Activated CD8-positive, alpha-beta T cell treated with anti-CD3 and anti-CD28 coated beads, Interleukin-2, amount 10 ng/mL, durations not matched to agents 7 days and 5 days (primary cell): ENCODE measurements at regions not wholly inside any gene's neighbourhood (a gene's known extent, or its start where the extent isn't known, plus 50 kb on each side); places are given as distances from the start of the nearest gene placed in this dataset.
"Not testable (repeated sequence)": the region's sequence is repeated elsewhere in the genome, so short reads cannot be mapped to it uniquely, and the experiment has no call there.

ENCODE experiments used
- ATAC-seq: fragments of 150-1000 bp; cut with Tn5 transposase; one replicate; pipeline ENCODE4 v1.10.0; 2021; ENCODE audit warnings: moderate library complexity
- CTCF ChIA-PET: fragments of 350-600 bp; sonication (Branson Sonifier 250); formaldehyde crosslinking; loops from one replicate; lab custom pipeline; 2021; ENCODE audit warnings: antibody characterized with exemption; lab: Charles Lee
- POLR2A ChIA-PET: fragments of 350-600 bp; sonication (Branson Sonifier 250); formaldehyde crosslinking; loops from one replicate; lab custom pipeline; 2021; ENCODE audit warnings: antibody characterized with exemption; lab: Charles Lee
- DNase-seq: peaks from one replicate; pipeline ENCODE4 v3.0.0-alpha.2; 2020
- H3K27ac Mint-ChIP-seq: one replicate; pipeline ENCODE4 v1.8.0; 2021; ENCODE audit warnings: mild to moderate bottlenecking, mixed read lengths
- H3K27me3 Mint-ChIP-seq: one replicate; pipeline ENCODE4 v1.8.0; 2021; ENCODE audit warnings: low read depth, mixed read lengths
- H3K36me3 Mint-ChIP-seq: one replicate; pipeline ENCODE4 v1.8.0; 2021; ENCODE audit warnings: low read depth, mixed read lengths
- H3K4me1 Mint-ChIP-seq: one replicate; pipeline ENCODE4 v1.8.0; 2021; ENCODE audit warnings: low read depth, mixed read lengths
- H3K4me3 Mint-ChIP-seq: one replicate; pipeline ENCODE4 v1.8.0; 2021; ENCODE audit warnings: mild to moderate bottlenecking, mixed read lengths
- H3K9me3 Mint-ChIP-seq: one replicate; pipeline ENCODE4 v1.8.0; 2022; ENCODE audit warnings: mixed read lengths; ENCODE audit not compliant: insufficient read depth

DNA sequence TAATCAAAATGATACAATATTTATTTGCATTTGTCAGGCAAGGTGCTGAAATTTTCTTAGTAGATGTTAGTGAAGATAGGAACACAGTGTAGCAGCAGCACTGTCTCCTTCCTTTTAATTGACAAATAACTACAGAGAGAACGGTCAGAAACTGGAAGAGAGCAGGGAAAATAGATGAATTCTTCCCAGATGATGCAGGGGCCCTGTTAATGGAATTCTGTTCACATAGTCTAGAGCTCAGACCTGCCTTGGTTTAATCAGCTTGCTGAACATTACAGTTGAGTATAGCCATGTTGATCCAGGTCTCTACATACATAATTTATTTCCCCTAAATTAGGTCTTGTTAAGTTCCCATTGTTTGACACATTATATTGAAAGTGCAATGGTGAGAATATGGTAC is 127.4 kb downstream of the SLC17A6 start:
- no peak for ATAC-seq
- Mint-ChIP-seq H3K4me3 (no peak overlapping the region), H3K9me3 (no peaks in the 10 kb centered on the region), H3K4me1 (no peaks in the 10 kb centered on the region), H3K36me3 (no peaks in the 10 kb centered on the region), H3K27ac (no peak overlapping the region), H3K27me3 (no peaks in the 10 kb centered on the region)
- POLR2A ChIA-PET, result no interaction called here
- CTCF ChIA-PET, result no interaction called here
- no peak for DNase-seq

DNA sequence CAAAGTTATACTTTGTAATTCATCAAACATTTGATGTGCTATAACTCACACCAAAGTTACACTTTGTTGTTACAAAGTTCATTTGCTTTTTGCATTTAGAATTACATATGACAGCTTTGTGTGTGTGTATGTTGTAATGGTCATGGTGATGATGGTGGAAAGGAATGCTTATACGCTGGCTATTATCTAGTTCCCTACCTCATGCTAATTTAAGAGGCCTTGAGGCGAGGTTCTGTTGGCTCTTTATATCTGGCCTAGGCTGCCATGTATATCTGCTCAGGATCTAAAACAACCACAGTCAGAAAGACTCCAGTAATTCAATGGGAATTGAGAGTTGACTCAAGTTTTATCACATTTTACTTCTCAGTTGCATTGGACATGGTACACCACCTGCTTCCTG is 123.4 kb downstream of the SLC17A6 start:
- no peaks in the 10 kb centered on the region for H3K9me3 Mint-ChIP-seq
- ChIA-PET CTCF (no interaction called here), POLR2A (no interaction called here)
- H3K4me3 Mint-ChIP-seq, result no peak overlapping the region
- ATAC-seq (no peak), DNase-seq (no peak)
- H3K36me3 Mint-ChIP-seq, result no peaks in the 10 kb centered on the region
- H3K27ac Mint-ChIP-seq, result no peak overlapping the region
- no peaks in the 10 kb centered on the region for H3K4me1 Mint-ChIP-seq
- H3K27me3 Mint-ChIP-seq, result peaks cover 3% of the 10 kb centered on the region

DNA sequence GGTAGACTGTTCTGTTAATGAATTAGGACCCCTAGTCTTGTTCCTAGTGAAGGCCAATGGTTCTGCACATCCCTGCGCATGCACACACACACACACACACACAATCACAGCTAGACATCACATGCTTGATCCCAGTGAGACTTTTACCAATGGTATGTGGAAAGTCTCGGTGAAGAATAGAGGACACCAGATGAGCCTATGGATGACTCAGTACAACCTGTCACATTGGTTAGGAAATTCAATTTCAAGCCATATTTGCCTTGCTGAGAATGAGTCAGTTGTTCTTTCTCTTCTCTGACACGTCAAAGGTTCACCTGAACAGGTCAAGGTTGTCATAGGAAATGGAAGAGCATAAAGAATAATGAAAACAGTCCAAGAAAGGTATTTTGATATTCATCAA is 122.0 kb downstream of the SLC17A6 start:
- DNase-seq (no peak), ATAC-seq (no peak)
- Mint-ChIP-seq H3K27ac (no peak overlapping the region), H3K9me3 (no peaks in the 10 kb centered on the region), H3K4me1 (no peaks in the 10 kb centered on the region), H3K36me3 (no peaks in the 10 kb centered on the region), H3K4me3 (no peak overlapping the region), H3K27me3 (peaks cover 3% of the 10 kb centered on the region)
- ChIA-PET CTCF (no interaction called here), POLR2A (no interaction called here)

DNA sequence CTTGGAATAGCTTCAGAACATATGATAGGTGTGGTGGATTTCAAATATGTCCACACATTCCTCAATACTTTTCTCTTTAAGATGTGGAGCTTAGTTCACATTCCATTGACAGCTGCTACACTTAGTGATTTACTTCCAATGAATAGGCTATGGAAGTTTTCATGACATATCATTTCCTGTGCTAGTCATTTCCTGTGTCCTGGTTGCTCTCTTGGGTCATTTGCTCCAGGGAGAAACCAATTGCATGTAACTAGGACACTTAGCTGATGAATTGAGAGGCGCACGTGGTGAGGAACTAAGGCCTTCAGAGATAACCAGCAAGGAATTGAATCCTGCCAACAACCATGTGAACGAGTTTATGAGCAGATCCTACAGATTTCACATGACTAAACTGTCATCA is 120.9 kb downstream of the SLC17A6 start:
- Mint-ChIP-seq H3K4me3 (no peak overlapping the region), H3K27me3 (peaks cover 3% of the 10 kb centered on the region), H3K36me3 (no peaks in the 10 kb centered on the region), H3K9me3 (no peaks in the 10 kb centered on the region), H3K27ac (no peak overlapping the region), H3K4me1 (no peaks in the 10 kb centered on the region)
- no peak for ATAC-seq
- DNase-seq, result no peak
- ChIA-PET CTCF (no interaction called here), POLR2A (no interaction called here)

DNA sequence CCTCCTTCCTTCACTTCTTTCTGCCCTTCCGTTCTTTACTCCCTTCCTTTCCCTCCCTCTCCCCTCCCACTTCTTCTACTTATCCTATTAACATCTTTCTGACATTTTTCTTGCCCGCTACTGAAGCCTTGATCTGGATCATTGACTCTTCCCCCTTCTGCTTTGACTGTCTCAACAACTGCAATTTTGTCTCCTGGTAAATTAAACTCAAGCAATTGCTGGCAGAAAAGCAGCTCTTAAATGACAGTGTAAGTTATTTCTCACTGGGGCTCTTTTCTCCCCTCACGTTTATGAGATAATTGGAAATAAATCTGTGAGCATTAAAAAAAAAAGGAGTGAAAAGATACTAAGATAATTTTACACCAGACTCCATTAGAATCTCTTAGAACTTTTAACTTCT is 120.0 kb downstream of the SLC17A6 start:
- ChIA-PET CTCF (no interaction called here), POLR2A (no interaction called here)
- peaks cover 3% of the 10 kb centered on the region for H3K27me3 Mint-ChIP-seq
- H3K4me1 Mint-ChIP-seq, result no peaks in the 10 kb centered on the region
- H3K27ac Mint-ChIP-seq, result no peak overlapping the region
- H3K36me3 Mint-ChIP-seq, result no peaks in the 10 kb centered on the region
- H3K9me3 Mint-ChIP-seq, result no peaks in the 10 kb centered on the region
- no peak overlapping the region for H3K4me3 Mint-ChIP-seq
- DNase-seq, result no peak
- ATAC-seq, result no peak

DNA sequence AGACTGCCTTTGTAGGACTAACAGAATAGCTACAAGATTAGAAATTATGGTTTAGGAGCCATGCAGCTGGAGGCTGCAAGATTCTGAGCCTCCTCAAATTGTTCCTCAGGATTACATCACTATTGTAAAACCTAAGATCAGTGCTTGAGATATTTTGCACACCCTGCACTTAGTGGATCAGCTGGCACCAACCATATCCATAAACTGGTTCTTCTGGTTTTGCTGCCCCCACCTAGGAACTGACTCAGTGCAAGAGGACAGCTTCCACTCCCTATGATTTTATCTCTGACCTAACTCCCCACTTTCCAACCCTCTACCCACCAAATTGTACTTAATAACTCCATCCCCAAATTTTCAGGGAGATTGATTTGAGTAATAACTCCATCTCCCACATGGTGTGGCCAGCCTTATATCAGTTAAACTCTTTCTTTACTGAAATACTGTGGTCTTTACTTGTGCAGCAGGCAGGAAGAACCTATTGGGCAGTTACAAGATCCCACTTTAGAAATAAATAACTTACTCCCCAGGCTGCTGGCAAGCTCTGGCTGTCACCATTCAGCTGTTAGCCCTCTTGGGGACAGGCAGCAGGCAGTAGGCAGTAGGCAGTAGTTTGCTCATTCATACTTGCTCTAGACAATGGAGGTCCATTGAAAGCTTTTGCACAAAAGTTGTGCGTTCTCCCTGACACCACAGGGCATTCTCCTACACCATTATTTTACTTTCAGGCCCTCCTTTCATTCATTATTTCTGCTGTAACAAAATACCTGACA is 119.0 kb downstream of the SLC17A6 start:
- ChIA-PET CTCF (interaction anchor here (1.0 kb wide), 1 partner anchor 331 kb away, joined by 3 read pairs; no protein-coding TSS in a partner anchor), POLR2A (no interaction called here)
- H3K9me3 Mint-ChIP-seq, result no peaks in the 10 kb centered on the region
- no peak for DNase-seq
- H3K27ac Mint-ChIP-seq, result no peak overlapping the region
- no peak for ATAC-seq
- H3K27me3 Mint-ChIP-seq, result peaks cover 3% of the 10 kb centered on the region
- no peaks in the 10 kb centered on the region for H3K36me3 Mint-ChIP-seq
- no peak overlapping the region for H3K4me3 Mint-ChIP-seq
- H3K4me1 Mint-ChIP-seq, result no peaks in the 10 kb centered on the region

DNA sequence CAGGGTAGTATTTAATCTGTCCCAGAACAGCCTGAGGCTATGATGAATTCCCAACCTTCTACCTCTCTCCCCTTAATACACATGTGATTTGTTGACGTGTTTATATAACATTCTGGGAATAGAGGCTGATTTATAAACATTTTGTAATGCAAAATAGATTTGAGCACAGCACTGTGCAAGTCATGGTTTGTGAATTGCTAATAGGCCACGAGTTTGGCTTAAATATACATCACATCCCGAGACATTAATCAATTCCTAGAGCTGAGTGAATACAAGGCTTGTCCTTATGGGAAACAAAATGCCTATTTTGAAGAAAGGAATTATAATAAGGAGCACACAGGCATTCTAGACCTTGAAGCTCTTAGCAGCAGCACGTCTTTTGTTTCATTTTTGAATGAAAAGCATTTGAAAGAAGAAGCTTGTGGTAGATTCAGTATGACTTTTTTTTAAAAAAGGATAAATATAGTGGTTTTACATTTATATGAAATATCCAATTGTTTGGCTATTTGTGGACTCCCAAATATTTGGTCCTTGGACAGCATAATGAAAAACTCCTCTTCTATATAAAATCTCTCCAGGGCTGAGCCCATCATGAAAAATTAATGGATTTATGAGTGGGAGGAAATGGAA is 116.4 kb downstream of the SLC17A6 start:
- Mint-ChIP-seq H3K4me3 (no peak overlapping the region), H3K27ac (no peak overlapping the region), H3K4me1 (no peaks in the 10 kb centered on the region), H3K9me3 (no peaks in the 10 kb centered on the region), H3K27me3 (no peaks in the 10 kb centered on the region), H3K36me3 (no peaks in the 10 kb centered on the region)
- ChIA-PET CTCF (interaction anchor here (1.1 kb wide), 1 partner anchor 14 kb away, joined by 4 read pairs; no protein-coding TSS in a partner anchor), POLR2A (no interaction called here)
- DNase-seq (no peak), ATAC-seq (no peak)

DNA sequence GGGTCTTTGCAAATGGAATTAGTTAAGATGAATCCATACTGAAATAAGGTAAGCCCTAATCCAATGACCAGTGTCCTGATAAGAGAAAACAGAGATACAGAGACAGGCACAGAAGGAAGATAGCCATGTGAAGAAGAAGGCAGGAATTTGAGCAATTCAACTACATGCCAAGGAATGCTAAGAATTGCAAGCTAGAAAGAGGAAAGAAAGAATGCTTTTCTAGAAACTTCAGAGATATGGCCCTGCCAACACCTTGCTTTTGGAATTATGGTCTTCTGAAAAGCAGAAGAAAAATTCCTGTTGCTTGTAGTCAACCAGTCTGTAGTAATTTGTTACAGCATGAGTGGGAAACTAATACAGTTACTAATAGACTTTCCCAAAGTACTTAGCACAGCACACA is 111.3 kb downstream of the SLC17A6 start:
- ChIA-PET POLR2A (no interaction called here), CTCF (no interaction called here)
- no peak overlapping the region for H3K4me3 Mint-ChIP-seq

DNA sequence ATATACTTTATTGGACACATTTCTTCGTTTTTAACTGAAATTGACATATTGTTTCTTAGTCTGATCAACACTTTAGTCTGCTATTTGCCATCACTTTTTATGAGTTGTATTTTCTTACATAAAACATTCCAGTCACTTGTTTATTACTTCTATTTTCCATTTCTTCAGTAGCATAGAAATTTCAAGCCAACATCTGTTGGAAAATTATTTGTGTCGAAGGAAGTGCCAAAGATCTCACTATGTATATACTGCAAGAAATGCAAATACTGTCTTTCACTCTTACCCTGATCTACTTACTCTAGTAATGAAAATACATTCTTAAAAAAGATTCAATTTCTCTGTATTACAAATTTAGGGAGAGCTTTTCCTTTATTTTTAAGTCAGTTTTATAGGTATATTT is 105.9 kb downstream of the SLC17A6 start:
- no peak for ATAC-seq
- Mint-ChIP-seq H3K27me3 (no peaks in the 10 kb centered on the region), H3K4me1 (no peaks in the 10 kb centered on the region)

More for the DNA sequence above, 111.3 kb downstream of the SLC17A6 start:
- no peaks in the 10 kb centered on the region for H3K4me1 Mint-ChIP-seq
- H3K27me3 Mint-ChIP-seq, result no peaks in the 10 kb centered on the region
- no peaks in the 10 kb centered on the region for H3K36me3 Mint-ChIP-seq
- DNase-seq (no peak), ATAC-seq (no peak)
- no peaks in the 10 kb centered on the region for H3K9me3 Mint-ChIP-seq
- H3K27ac Mint-ChIP-seq, result no peak overlapping the region

DNA sequence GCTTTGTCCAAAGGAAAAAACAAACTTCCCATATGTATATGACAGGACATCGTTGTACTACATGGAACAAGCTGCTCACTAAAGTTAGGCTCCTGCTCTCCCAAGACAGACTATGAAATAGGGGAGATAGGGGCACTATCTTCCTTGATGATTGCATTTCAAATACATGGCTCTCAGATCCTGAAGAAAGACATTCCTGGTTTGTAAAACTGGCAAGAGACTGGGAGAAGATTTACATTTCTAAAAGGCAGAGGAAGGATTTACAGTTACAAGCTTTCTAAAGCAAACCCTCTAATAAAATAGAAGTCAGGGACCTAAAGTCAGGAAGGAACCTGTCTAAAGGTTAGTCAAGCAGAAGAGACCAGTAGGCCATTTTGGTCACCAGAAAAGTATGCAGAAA is 103.7 kb downstream of the SLC17A6 start:
- ATAC-seq (no peak), DNase-seq (no peak)
- H3K27ac Mint-ChIP-seq, result no peak overlapping the region
- ChIA-PET POLR2A (no interaction called here), CTCF (interaction anchor here (1.0 kb wide), 1 partner anchor 10 kb away, joined by 3 read pairs; no protein-coding TSS in a partner anchor)
- no peaks in the 10 kb centered on the region for H3K9me3 Mint-ChIP-seq
- no peaks in the 10 kb centered on the region for H3K4me1 Mint-ChIP-seq
- H3K4me3 Mint-ChIP-seq, result no peak overlapping the region
- no peaks in the 10 kb centered on the region for H3K27me3 Mint-ChIP-seq
- no peaks in the 10 kb centered on the region for H3K36me3 Mint-ChIP-seq

More for the DNA sequence above, 105.9 kb downstream of the SLC17A6 start:
- ChIA-PET POLR2A (no interaction called here), CTCF (no interaction called here)
- Mint-ChIP-seq H3K9me3 (no peaks in the 10 kb centered on the region), H3K27ac (no peak overlapping the region), H3K36me3 (no peaks in the 10 kb centered on the region), H3K4me3 (no peak overlapping the region)
- DNase-seq, result no peak

DNA sequence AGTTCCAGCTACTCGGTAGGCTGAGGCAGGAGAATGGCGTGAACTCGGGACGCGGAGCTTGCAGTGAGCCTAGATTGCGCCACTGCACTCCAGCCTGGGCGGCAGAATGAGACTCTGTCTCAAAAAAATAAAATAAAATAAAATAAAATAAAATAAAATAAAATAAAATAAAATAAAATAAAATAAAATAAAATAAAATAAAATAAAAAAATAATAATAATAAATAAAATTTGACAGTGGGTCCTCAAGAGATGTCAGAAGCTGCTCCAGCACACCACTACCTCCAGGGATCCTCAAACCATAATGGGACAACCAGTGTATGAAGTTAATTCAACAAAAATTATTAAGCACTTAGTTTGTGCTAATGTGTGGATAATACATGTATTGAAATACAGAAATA is 97.4 kb downstream of the SLC17A6 start:
- not testable (repeated sequence) for H3K4me3 Mint-ChIP-seq
- peaks cover 17% of the 10 kb centered on the region for H3K27me3 Mint-ChIP-seq

DNA sequence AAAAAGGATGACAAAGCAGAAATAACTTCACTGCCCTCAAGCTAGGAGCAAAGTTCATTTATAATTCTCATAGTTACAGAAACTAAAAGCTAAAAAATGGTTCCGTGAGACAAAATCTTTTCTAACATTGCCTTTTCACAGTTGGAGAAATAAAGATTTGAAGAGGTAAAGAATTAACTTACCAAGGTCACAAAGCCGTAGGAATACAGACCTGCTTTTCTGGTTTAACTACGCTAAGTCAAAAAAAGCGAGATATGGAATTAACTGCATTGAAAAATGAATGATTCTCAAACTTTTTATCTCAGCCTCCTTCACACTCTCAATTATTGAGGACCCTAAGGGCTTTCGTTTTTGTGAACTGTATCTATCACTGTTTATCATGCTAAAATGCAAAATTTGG is 95.3 kb downstream of the SLC17A6 start:
- Mint-ChIP-seq H3K4me3 (no peak overlapping the region), H3K9me3 (no peaks in the 10 kb centered on the region), H3K27me3 (peaks cover 17% of the 10 kb centered on the region), H3K36me3 (no peaks in the 10 kb centered on the region), H3K4me1 (peaks cover 6% of the 10 kb centered on the region), H3K27ac (no peak overlapping the region)
- POLR2A ChIA-PET, result no interaction called here
- ATAC-seq, result no peak
- DNase-seq, result no peak
- CTCF ChIA-PET, result no interaction called here

More for the DNA sequence above, 97.4 kb downstream of the SLC17A6 start:
- H3K9me3 Mint-ChIP-seq, POLR2A ChIA-PET, H3K4me1 Mint-ChIP-seq, CTCF ChIA-PET, H3K27ac Mint-ChIP-seq, ATAC-seq, DNase-seq, H3K36me3 Mint-ChIP-seq: not testable (repeated sequence)
